SIG-M5 treated with dmso at 0.1 percent for 504 hours (cell line): ENCODE measurements at regions not wholly inside any gene's neighbourhood (a gene's known extent, or its start where the extent isn't known, plus 50 kb on each side); places are given as distances from the start of the nearest gene placed in this dataset.

Experiments
- DNase-seq: peaks from one replicate; lab custom pipeline; 2025; ENCODE audit not compliant: unreplicated experiment; lab: John Stamatoyannopoulos, UW

DNA sequence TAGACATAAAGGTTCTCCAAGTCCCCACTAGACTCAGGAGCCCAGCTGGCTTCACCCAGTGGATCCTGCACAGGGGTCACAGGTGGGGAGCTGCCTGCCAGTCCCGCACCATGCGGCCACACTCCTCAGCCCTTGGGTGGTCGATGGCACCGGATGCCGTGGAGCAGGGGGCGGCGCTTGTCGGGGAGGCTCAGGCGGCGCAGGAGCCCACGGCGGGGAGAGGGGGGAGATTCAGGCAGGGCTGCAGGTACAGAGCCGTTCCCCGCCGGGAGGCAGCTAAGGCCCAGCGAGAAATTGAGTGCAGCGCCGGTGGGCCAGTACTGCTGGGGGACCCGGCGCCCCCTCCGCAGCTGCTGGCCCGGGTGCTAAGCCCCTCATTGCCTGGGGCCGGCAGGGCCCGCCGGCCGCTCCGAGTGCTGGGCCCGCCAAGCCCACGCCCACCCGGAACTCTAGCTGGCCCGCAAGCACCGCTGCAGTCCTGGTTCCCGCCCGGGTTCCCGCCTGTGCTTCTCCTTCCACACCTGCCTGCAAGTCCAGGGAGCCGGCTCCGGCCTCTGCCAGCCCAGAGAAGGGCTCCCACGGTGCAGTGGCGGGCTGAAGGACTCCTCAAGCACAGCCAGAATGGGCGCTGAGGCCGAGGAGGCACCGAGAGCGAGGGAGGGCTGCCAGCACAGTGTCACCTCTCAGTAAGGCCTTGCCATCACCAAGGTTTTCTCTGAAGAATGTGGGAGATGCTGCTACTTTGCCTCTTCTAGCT lies 58.4 kb upstream of the PPP1R12A start:
- DNase-seq, result no peak

DNA sequence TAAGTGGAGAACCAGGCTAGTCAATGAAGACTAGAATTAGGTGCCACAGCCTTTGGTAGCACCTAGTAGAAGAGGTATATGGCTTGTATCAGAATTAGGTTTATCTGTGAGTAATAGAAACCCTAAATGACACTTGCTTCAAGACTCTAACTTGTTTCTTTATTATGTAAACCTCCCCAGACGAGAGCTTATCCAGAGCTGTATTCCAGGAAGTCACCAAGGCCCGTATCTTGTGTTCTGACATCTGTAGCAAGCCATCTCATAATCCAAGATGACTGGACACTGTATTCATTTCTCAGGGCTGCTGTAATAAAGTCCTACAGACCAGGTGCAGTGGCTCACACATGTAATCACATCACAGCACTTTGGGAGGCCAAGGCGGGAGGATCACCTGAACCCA lies 56.7 kb upstream of the PPP1R12A start:
- no peak for DNase-seq

DNA sequence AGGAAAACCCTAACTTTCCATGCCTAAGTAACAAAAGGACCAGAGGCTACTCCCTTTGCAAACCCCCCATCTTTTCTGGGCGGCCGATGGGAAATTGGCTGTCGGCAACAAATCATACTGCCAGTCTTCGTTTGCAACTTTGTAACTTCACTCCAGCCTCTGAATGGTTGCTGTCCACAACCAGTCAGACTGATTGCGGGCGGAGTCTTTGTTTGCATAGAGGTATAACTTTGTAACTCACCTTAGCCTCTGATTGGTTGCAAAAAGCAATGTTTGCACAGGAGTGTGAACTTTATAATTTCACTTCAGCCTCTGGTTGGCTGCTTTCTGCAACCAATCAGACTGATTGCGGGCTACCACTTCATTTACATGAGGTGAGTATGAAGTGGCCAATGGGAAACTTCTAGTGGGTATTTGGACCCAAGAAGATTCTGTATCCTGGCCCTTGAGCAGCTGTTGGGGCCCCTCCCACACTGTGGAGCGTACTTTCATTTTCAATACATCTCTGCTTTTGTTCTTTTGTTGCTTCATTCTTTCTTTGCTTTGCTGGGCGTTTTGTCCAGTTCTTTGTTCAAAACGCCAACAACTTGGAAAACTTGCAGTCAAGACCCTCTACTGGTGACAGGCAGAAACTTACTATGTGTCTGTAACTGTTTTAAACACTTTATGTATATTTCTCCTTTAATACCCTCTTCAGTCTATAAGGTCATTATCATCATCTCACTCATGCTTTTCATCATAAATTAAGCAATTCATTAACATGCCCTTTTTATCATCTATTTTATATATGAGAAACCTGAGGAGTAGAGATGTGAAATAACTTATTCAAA lies 55.8 kb upstream of the PPP1R12A start:
- DNase-seq, result peak; percentile 26

DNA sequence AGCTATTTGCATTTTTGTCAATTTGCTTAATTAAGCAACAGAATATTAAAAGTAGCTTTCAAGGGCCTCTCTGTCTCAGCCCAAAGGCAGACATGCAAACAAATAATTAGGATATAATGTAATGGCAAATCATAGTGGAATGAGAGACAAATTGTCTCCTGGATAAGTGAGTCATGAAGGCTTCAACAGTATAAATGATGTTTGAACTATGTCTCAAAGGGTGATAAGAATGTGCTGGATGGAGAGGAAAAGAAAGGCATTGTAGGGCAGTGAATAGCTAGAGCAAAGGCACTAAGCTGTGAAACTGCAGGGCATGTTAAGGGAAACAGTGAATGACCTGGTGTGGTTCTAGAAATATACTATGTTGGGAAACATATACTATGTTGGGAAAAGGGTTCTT lies 53.5 kb upstream of the PPP1R12A start:
- no peak for DNase-seq

GRCh38 chr12:79987731-79988130 lies 52.8 kb upstream of the PPP1R12A start:
- DNase-seq, result no peak
